ENCODE measurements at regions not wholly inside any gene's neighbourhood (a gene's known extent, or its start where the extent isn't known, plus 50 kb on each side); places are given as distances from the start of the nearest gene placed in this dataset.

- Histone ChIP-seq H3K9ac (ENCODE audit: low read depth, low read length) (no peak overlapping the region), H2AFZ (ENCODE audit: low read depth, low read length) (no peak overlapping the region), H3K4me2 (ENCODE audit: insufficient read depth, low read length) (no peak overlapping the region), H3K27me3 (ENCODE audit: insufficient read depth, low read length, poor library complexity) (no peaks in the 10 kb centered on the region), H3K79me2 (ENCODE audit: insufficient read depth, low read length) (no peaks in the 10 kb centered on the region), H3K4me3 (ENCODE audit: low read depth in 1 of 2, low read length in 2 of 2) (no peak overlapping the region), H3K9me3 (ENCODE audit: insufficient read depth, low read length, severe bottlenecking) (no peaks in the 10 kb centered on the region), H3K36me3 (ENCODE audit: insufficient read depth, low read length) (no peaks in the 10 kb centered on the region), H3K4me1 (ENCODE audit: insufficient read depth, low read length) (no peaks in the 10 kb centered on the region), H4K20me1 (ENCODE audit: insufficient read depth, low read length) (no peaks in the 10 kb centered on the region), H3K27ac (ENCODE audit: low read length) (no peak overlapping the region)
- DNase-seq (no peak), ATAC-seq (ENCODE audit: insufficient read depth, low read depth) (no peak)
- TF ChIP-seq, protein P1, sequence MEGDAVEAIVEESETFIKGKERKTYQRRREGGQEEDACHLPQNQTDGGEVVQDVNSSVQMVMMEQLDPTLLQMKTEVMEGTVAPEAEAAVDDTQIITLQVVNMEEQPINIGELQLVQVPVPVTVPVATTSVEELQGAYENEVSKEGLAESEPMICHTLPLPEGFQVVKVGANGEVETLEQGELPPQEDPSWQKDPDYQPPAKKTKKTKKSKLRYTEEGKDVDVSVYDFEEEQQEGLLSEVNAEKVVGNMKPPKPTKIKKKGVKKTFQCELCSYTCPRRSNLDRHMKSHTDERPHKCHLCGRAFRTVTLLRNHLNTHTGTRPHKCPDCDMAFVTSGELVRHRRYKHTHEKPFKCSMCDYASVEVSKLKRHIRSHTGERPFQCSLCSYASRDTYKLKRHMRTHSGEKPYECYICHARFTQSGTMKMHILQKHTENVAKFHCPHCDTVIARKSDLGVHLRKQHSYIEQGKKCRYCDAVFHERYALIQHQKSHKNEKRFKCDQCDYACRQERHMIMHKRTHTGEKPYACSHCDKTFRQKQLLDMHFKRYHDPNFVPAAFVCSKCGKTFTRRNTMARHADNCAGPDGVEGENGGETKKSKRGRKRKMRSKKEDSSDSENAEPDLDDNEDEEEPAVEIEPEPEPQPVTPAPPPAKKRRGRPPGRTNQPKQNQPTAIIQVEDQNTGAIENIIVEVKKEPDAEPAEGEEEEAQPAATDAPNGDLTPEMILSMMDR (IDR thresholded peaks at IDR 0.05; ENCODE audit: borderline replicate concordance, extremely low read depth, low read length, poor library complexity, severe bottlenecking), result no peak
- no peak for TF ChIP-seq EZH2 (IDR thresholded peaks at IDR 0.05; ENCODE audit: borderline replicate concordance, low read depth, low read length, severe bottlenecking)
Measured at GRCh38 chr2:234753701-234754100, 198.1 kb upstream of the SH3BP4 start.

DNA sequence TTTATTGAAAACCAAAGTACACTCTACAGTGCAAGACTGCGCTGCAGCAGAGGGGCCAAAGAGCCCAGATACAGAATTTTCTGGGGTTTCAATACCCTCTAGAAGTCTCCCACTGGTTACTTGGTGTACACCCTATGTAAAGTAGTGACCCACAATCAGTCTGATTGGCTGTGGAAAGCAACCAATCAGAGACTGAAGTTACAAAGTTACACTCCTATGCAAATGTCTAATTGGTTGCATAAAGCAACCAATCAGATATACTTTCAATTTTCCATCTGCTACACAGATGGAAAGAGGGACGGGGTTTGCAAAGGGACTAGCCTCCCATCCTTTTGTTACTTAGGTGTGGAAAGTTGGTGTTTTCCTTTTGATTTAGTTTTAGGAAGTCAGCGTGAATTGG is 198.9 kb upstream of the SH3BP4 start:
- Histone ChIP-seq H3K4me1 (ENCODE audit: insufficient read depth, low read length) (no peaks in the 10 kb centered on the region), H3K27me3 (ENCODE audit: insufficient read depth, low read length, poor library complexity) (no peaks in the 10 kb centered on the region), H3K79me2 (ENCODE audit: insufficient read depth, low read length) (no peaks in the 10 kb centered on the region), H3K9me3 (ENCODE audit: insufficient read depth, low read length, severe bottlenecking) (no peaks in the 10 kb centered on the region), H3K4me3 (ENCODE audit: low read depth in 1 of 2, low read length in 2 of 2) (no peak overlapping the region), H3K27ac (ENCODE audit: low read length) (no peak overlapping the region), H3K4me2 (ENCODE audit: insufficient read depth, low read length) (no peak overlapping the region), H2AFZ (ENCODE audit: low read depth, low read length) (no peak overlapping the region), H3K9ac (ENCODE audit: low read depth, low read length) (no peak overlapping the region), H4K20me1 (ENCODE audit: insufficient read depth, low read length) (no peaks in the 10 kb centered on the region), H3K36me3 (ENCODE audit: insufficient read depth, low read length) (no peaks in the 10 kb centered on the region)
- TF ChIP-seq, protein P1 (IDR thresholded peaks at IDR 0.05; ENCODE audit: borderline replicate concordance, extremely low read depth, low read length, poor library complexity, severe bottlenecking), result no peak
- TF ChIP-seq EZH2 (IDR thresholded peaks at IDR 0.05; ENCODE audit: borderline replicate concordance, low read depth, low read length, severe bottlenecking), result no peak
- no peak for DNase-seq
- no peak for ATAC-seq (ENCODE audit: insufficient read depth, low read depth)

GRCh38 chr2:234751275-234751973 is 200.4 kb upstream of the SH3BP4 start:
- Histone ChIP-seq H2AFZ (ENCODE audit: low read depth, low read length) (no peak overlapping the region), H3K79me2 (ENCODE audit: insufficient read depth, low read length) (no peaks in the 10 kb centered on the region), H3K36me3 (ENCODE audit: insufficient read depth, low read length) (no peaks in the 10 kb centered on the region), H4K20me1 (ENCODE audit: insufficient read depth, low read length) (no peaks in the 10 kb centered on the region), H3K27ac (ENCODE audit: low read length) (no peak overlapping the region), H3K4me3 (ENCODE audit: low read depth in 1 of 2, low read length in 2 of 2) (no peak overlapping the region), H3K27me3 (ENCODE audit: insufficient read depth, low read length, poor library complexity) (no peaks in the 10 kb centered on the region), H3K4me1 (ENCODE audit: insufficient read depth, low read length) (no peaks in the 10 kb centered on the region), H3K9ac (ENCODE audit: low read depth, low read length) (no peak overlapping the region), H3K9me3 (ENCODE audit: insufficient read depth, low read length, severe bottlenecking) (no peaks in the 10 kb centered on the region), H3K4me2 (ENCODE audit: insufficient read depth, low read length) (no peak overlapping the region)
- no peak for DNase-seq
- ATAC-seq (ENCODE audit: insufficient read depth, low read depth), result no peak
- TF ChIP-seq, protein P1 (IDR thresholded peaks at IDR 0.05; ENCODE audit: borderline replicate concordance, extremely low read depth, low read length, poor library complexity, severe bottlenecking), result no peak
- TF ChIP-seq EZH2 (IDR thresholded peaks at IDR 0.05; ENCODE audit: borderline replicate concordance, low read depth, low read length, severe bottlenecking), result no peak

All from DND-41 (cell line).